B cell (primary cell): ENCODE measurements at regions not wholly inside any gene's neighbourhood (a gene's known extent, or its start where the extent isn't known, plus 50 kb on each side); places are given as distances from the start of the nearest gene placed in this dataset.

ENCODE experiments used
- ATAC-seq: fragments of 200-7000 bp; cut with Tn5 transposase; one replicate; pipeline ENCODE4 v1.10.0; 2021; ENCODE audit warnings: low read depth, mild to moderate bottlenecking, moderate number of reproducible peaks, moderate library complexity
- CTCF ChIA-PET: fragments of 350-600 bp; sonication (Branson Sonifier 250); formaldehyde crosslinking; loops from one replicate; lab custom pipeline; 2021; ENCODE audit warnings: antibody characterized with exemption, inconsistent platforms; lab: Charles Lee
- POLR2A ChIA-PET: fragments of 350-600 bp; sonication (Branson Sonifier 250); formaldehyde crosslinking; loops from one replicate; lab custom pipeline; 2021; ENCODE audit warnings: antibody characterized with exemption; lab: Charles Lee
- DNase-seq: peaks from one replicate; pipeline ENCODE4 v3.0.0; 2013
- H2AFZ ChIP-seq: 2 replicates; pipeline ENCODE4 v1.6.1; 2012; ENCODE audit warnings: mild to moderate bottlenecking, low read depth, low read length; ENCODE audit not compliant: insufficient read depth, poor library complexity, severe bottlenecking
- H3K27ac ChIP-seq, 2 donors: 1 replicate in 1 of 2; 2 replicates in 1 of 2; pipeline ENCODE4 v1.5.1; 2012 to 2013; ENCODE audit warnings: low read length in 2 of 2, mild to moderate bottlenecking in 2 of 2, moderate library complexity in 1 of 2
- H3K27me3 ChIP-seq, 4 experiments: fragments of 200-600 bp in 1 of 4; sonication (generic) in 1 of 4; replicated peaks in 1 of 4; 1 replicate in 2 of 4; 2 replicates in 2 of 4; pipeline versions ENCODE4 v1.6.1 to v1.7.0; 2013 to 2016; ENCODE audit warnings: low read length in 3 of 4, mild to moderate bottlenecking in 2 of 4, mixed read lengths in 1 of 4, moderate library complexity in 1 of 4; ENCODE audit not compliant: insufficient read depth in 4 of 4, control insufficient read depth in 3 of 4; ENCODE audit errors: control extremely low read depth in 1 of 4
- H3K36me3 ChIP-seq, 2 experiments: replicated peaks in 1 of 2; 1 replicate in 1 of 2; 2 replicates in 1 of 2; pipeline versions ENCODE4 v1.6.1 to v1.7.1; 2013; ENCODE audit warnings: low read length in 1 of 2; ENCODE audit not compliant: insufficient read depth in 2 of 2, control insufficient read depth in 1 of 2; ENCODE audit errors: control extremely low read depth in 1 of 2, extremely low read depth in 1 of 2
- H3K4me1 ChIP-seq, 2 donors: fragments of 200-600 bp in 1 of 2; sonication (generic) in 1 of 2; 1 replicate in 1 of 2; 2 replicates in 1 of 2; pipeline versions ENCODE4 v1.5.1 to v1.6.1; 2013 to 2017; ENCODE audit warnings: low read length in 2 of 2; ENCODE audit not compliant: control insufficient read depth in 2 of 2, insufficient read depth in 2 of 2
- H3K4me2 ChIP-seq: replicated peaks from 2 replicates; pipeline ENCODE3; 2012; ENCODE audit warnings: mild to moderate bottlenecking, low read depth, low read length; ENCODE audit not compliant: poor library complexity, severe bottlenecking
- H3K4me3 ChIP-seq, 5 experiments: fragments of 200-600 bp in 1 of 5; sonication (generic) in 1 of 5; 1 replicate in 3 of 5; 2 replicates in 2 of 5; pipeline versions ENCODE4 v1.5.1 to v1.7.0; 2011 to 2016; ENCODE audit warnings: low read length in 4 of 5, mild to moderate bottlenecking in 4 of 5, low read depth in 2 of 5, control low read depth in 1 of 5, moderate library complexity in 1 of 5; ENCODE audit not compliant: insufficient read depth in 1 of 5; ENCODE audit errors: control extremely low read depth in 1 of 5, extremely low read depth in 1 of 5
- H3K79me2 ChIP-seq: fragments of 200-600 bp; sonication (generic); one replicate; pipeline ENCODE4 v1.6.0; 2016; ENCODE audit warnings: low read length; ENCODE audit not compliant: control insufficient read depth, insufficient read depth
- H3K9ac ChIP-seq: fragments of 200-600 bp; sonication (generic); 2 replicates; pipeline ENCODE4 v1.6.1; 2017; ENCODE audit warnings: mild to moderate bottlenecking, low read length, moderate library complexity
- H3K9me3 ChIP-seq, 3 donors: one replicate each; pipeline versions ENCODE4 v1.6.1 to v1.7.1; 2013; ENCODE audit warnings: low read length in 2 of 3; ENCODE audit not compliant: control insufficient read depth in 2 of 3, insufficient read depth in 1 of 3; ENCODE audit errors: control extremely low read depth in 1 of 3
- H4K20me1 ChIP-seq: 2 replicates; pipeline ENCODE4 v1.6.0; 2012; ENCODE audit warnings: mild to moderate bottlenecking, low read length; ENCODE audit not compliant: insufficient read depth, control insufficient read depth, poor library complexity, severe bottlenecking
- H3K27ac Mint-ChIP-seq: one replicate; pipeline ENCODE4 v1.8.0; 2021; ENCODE audit warnings: mixed read lengths
- H3K27me3 Mint-ChIP-seq: one replicate; pipeline ENCODE4 v1.8.0; 2021; ENCODE audit warnings: mixed read lengths
- H3K4me1 Mint-ChIP-seq: one replicate; pipeline ENCODE4 v1.8.0; 2021; ENCODE audit warnings: mixed read lengths
- H3K4me3 Mint-ChIP-seq: one replicate; pipeline ENCODE4 v1.8.0; 2021; ENCODE audit warnings: mixed read lengths
- H3K9me3 Mint-ChIP-seq: one replicate; pipeline ENCODE4 v1.8.0; 2022; ENCODE audit warnings: mixed read lengths; ENCODE audit not compliant: insufficient read depth
- CTCF ChIP-seq: fragments of 200-600 bp; IDR thresholded peaks from one replicate; pipeline ENCODE4 v1.8.0; 2022; ENCODE audit warnings: antibody characterized with exemption, mild to moderate bottlenecking
- EZH2 ChIP-seq: IDR thresholded peaks from 2 replicates; pipeline ENCODE4 v1.6.1; 2012; ENCODE audit warnings: borderline replicate concordance, low read depth, mild to moderate bottlenecking, moderate library complexity, low read length; ENCODE audit not compliant: insufficient read depth, poor library complexity, severe bottlenecking
- WGBS: methylation state at CpG from one replicate; pipeline ENCODE4 v1.1.5; 2013; ENCODE audit warnings: missing lambda C conversion rate; ENCODE audit not compliant: insufficient coverage; 5-methylcytosine and 5-hydroxymethylcytosine counted together
- intact Hi-C: fragments of 100-400 bp; cut with micrococcal nuclease; formaldehyde crosslinking; loops from one replicate; pipeline ENCODE4 v1.10.0; 2022

- no peak overlapping the region for H3K4me3 Mint-ChIP-seq
Observed at GRCh38 chr16:49944221-49944620, 80.8 kb upstream of the CNEP1R1 start.

More at GRCh38 chr16:49944221-49944620, 80.8 kb upstream of the CNEP1R1 start:
- ChIA-PET CTCF (no interaction called here), POLR2A (no interaction called here)
- H3K27ac ChIP-seq = no peak overlapping the region
- H3K9ac ChIP-seq = no peak overlapping the region
- DNase-seq (no peak), ATAC-seq (no peak)
- no peaks in the 10 kb centered on the region for H4K20me1 ChIP-seq
- Mint-ChIP-seq H3K27ac (no peak overlapping the region), H3K4me1 (no peaks in the 10 kb centered on the region), H3K27me3 (peaks cover 5% of the 10 kb centered on the region), H3K9me3 (no peaks in the 10 kb centered on the region)
- no peak overlapping the region for H3K4me2 ChIP-seq
- no peaks in the 10 kb centered on the region for H3K9me3 ChIP-seq
- no peaks in the 10 kb centered on the region for H3K36me3 ChIP-seq
- no peaks in the 10 kb centered on the region for H3K79me2 ChIP-seq
- 36% methylated on average over 3 of the region's 5 CpGs for WGBS
- no peak overlapping the region for H3K4me3 ChIP-seq
- intact Hi-C loops = no loop called here
- no peaks in the 10 kb centered on the region for H3K4me1 ChIP-seq
- no peak overlapping the region for H2AFZ ChIP-seq
- H3K27me3 ChIP-seq = no peaks in the 10 kb centered on the region
- TF ChIP-seq CTCF (no peak), EZH2 (no peak)
